OCI-LY1 (cell line): ENCODE measurements at regions not wholly inside any gene's neighbourhood (a gene's known extent, or its start where the extent isn't known, plus 50 kb on each side); places are given as distances from the start of the nearest gene placed in this dataset.

ENCODE experiments used
- H2AFZ ChIP-seq: fragments of 200-600 bp; sonication (generic), shearing (Covaris generic); 2 replicates; pipeline ENCODE4 v1.6.0; 2014; ENCODE audit warnings: antibody characterized with exemption, mild to moderate bottlenecking, low read length
- H3F3A ChIP-seq: fragments of 200-600 bp; sonication (generic), shearing (Covaris generic); 2 replicates; pipeline ENCODE4 v1.6.0; 2014; ENCODE audit warnings: mild to moderate bottlenecking, antibody characterized with exemption, low read length, moderate library complexity; ENCODE audit not compliant: insufficient read depth
- H3K27ac ChIP-seq: fragments of 200-600 bp; sonication (generic); 2 replicates; pipeline ENCODE4 v1.5.1; 2014; ENCODE audit warnings: low read length, mixed run types, mild to moderate bottlenecking, low read depth; ENCODE audit not compliant: poor library complexity, severe bottlenecking
- H3K27me3 ChIP-seq: fragments of 200-600 bp; sonication (generic); 2 replicates; pipeline ENCODE4 v1.6.0; 2014; ENCODE audit warnings: antibody characterized with exemption, mild to moderate bottlenecking, low read length, moderate library complexity; ENCODE audit not compliant: insufficient read depth
- H3K36me3 ChIP-seq: fragments of 200-600 bp; sonication (generic); 2 replicates; pipeline ENCODE4 v1.6.1; 2014; ENCODE audit warnings: mild to moderate bottlenecking, antibody characterized with exemption, low read length, moderate library complexity, mixed read lengths; ENCODE audit not compliant: insufficient read depth
- H3K4me1 ChIP-seq: fragments of 200-600 bp; sonication (generic); 2 replicates; pipeline ENCODE4 v1.5.1; 2014; ENCODE audit warnings: mild to moderate bottlenecking, low read length, moderate library complexity; ENCODE audit not compliant: insufficient read depth, severe bottlenecking
- H3K4me2 ChIP-seq: fragments of 200-600 bp; sonication (generic), shearing (Covaris generic); 2 replicates; pipeline ENCODE4 v1.6.1; 2014; ENCODE audit warnings: low read length
- H3K4me3 ChIP-seq: fragments of 200-600 bp; sonication (generic); 2 replicates; pipeline ENCODE4 v1.5.1; 2014; ENCODE audit warnings: low read length, low read depth, mild to moderate bottlenecking, mixed read lengths; ENCODE audit not compliant: poor library complexity, severe bottlenecking
- H3K79me2 ChIP-seq: fragments of 200-600 bp; shearing (Covaris generic); 2 replicates; pipeline ENCODE4 v1.6.1; 2016; ENCODE audit warnings: mixed run types, low read length, mixed read lengths; ENCODE audit not compliant: insufficient read depth
- H3K9ac ChIP-seq: fragments of 200-600 bp; sonication (generic), shearing (Covaris generic); 2 replicates; pipeline ENCODE4 v1.6.1; 2014; ENCODE audit warnings: mild to moderate bottlenecking, low read length, mixed read lengths
- H3K9me2 ChIP-seq: fragments of 200-600 bp; sonication (generic), shearing (Covaris generic); 2 replicates; pipeline ENCODE4 v1.6.1; 2014; ENCODE audit warnings: low read depth, mild to moderate bottlenecking, low read length, mixed read lengths
- H3K9me3 ChIP-seq: fragments of 200-600 bp; shearing (Covaris generic); 2 replicates; pipeline ENCODE4 v1.6.1; 2014; ENCODE audit warnings: low read length, mixed read lengths
- H4K20me1 ChIP-seq: fragments of 200-600 bp; sonication (generic), shearing (Covaris generic); 2 replicates; pipeline ENCODE4 v1.6.0; 2016; ENCODE audit warnings: mild to moderate bottlenecking, low read length; ENCODE audit not compliant: insufficient read depth
- CTCF ChIP-seq: fragments of 200-600 bp; sonication (generic), shearing (Covaris generic); IDR thresholded peaks from 2 replicates; pipeline ENCODE4 v1.5.1; 2017; ENCODE audit warnings: mild to moderate bottlenecking, antibody characterized with exemption, low read length, moderate library complexity, mixed read lengths
- EZH2 ChIP-seq: fragments of 200-600 bp; sonication (generic), shearing (Covaris generic); IDR thresholded peaks from 2 replicates; pipeline ENCODE4 v1.8.0; 2017; ENCODE audit warnings: borderline replicate concordance, mixed run types, mild to moderate bottlenecking, antibody characterized with exemption, low read length, moderate library complexity, mixed read lengths

- no peak overlapping the region for H3K9ac ChIP-seq
Measured at GRCh38 chr15:59905176-59905575, 98.9 kb upstream of the FOXB1 start.

GRCh38 chr15:59904450-59905135 lies 99.5 kb upstream of the FOXB1 start:
- Histone ChIP-seq H3K9ac (no peak overlapping the region), H3K79me2 (no peaks in the 10 kb centered on the region), H3F3A (no peaks in the 10 kb centered on the region), H3K4me2 (no peak overlapping the region), H3K27ac (no peak overlapping the region), H2AFZ (no peak overlapping the region), H3K4me1 (no peaks in the 10 kb centered on the region), H3K27me3 (no peaks in the 10 kb centered on the region), H3K4me3 (no peak overlapping the region), H4K20me1 (no peaks in the 10 kb centered on the region), H3K9me2 (no peaks in the 10 kb centered on the region), H3K9me3 (no peaks in the 10 kb centered on the region), H3K36me3 (no peaks in the 10 kb centered on the region)
- TF ChIP-seq EZH2 (no peak), CTCF (no peak)

More at GRCh38 chr15:59905176-59905575, 98.9 kb upstream of the FOXB1 start:
- TF ChIP-seq EZH2 (no peak), CTCF (no peak)
- Histone ChIP-seq H3K79me2 (no peaks in the 10 kb centered on the region), H4K20me1 (no peaks in the 10 kb centered on the region), H3F3A (no peaks in the 10 kb centered on the region), H3K9me3 (no peaks in the 10 kb centered on the region), H3K4me3 (no peak overlapping the region), H3K27me3 (no peaks in the 10 kb centered on the region), H3K9me2 (no peaks in the 10 kb centered on the region), H3K36me3 (no peaks in the 10 kb centered on the region), H3K4me1 (no peaks in the 10 kb centered on the region), H2AFZ (no peak overlapping the region), H3K27ac (no peak overlapping the region), H3K4me2 (no peak overlapping the region)

- H3K79me2 ChIP-seq: no peaks in the 10 kb centered on the region
Measured at GRCh38 chr15:59896663-59897074, 107.4 kb upstream of the FOXB1 start.

More at GRCh38 chr15:59896663-59897074, 107.4 kb upstream of the FOXB1 start:
- TF ChIP-seq CTCF: no peak
- no peak for TF ChIP-seq EZH2
- H3K36me3 ChIP-seq: no peaks in the 10 kb centered on the region
- no peak overlapping the region for H3K4me3 ChIP-seq
- no peak overlapping the region for H3K4me2 ChIP-seq
- H3K9me3 ChIP-seq: no peaks in the 10 kb centered on the region
- H3K4me1 ChIP-seq: no peaks in the 10 kb centered on the region
- H3K27ac ChIP-seq: no peak overlapping the region
- H4K20me1 ChIP-seq: no peaks in the 10 kb centered on the region
- no peaks in the 10 kb centered on the region for H3K9me2 ChIP-seq
- H2AFZ ChIP-seq: no peak overlapping the region
- no peaks in the 10 kb centered on the region for H3F3A ChIP-seq
- no peak overlapping the region for H3K9ac ChIP-seq
- H3K27me3 ChIP-seq: no peaks in the 10 kb centered on the region
